ENCODE measurements at regions not wholly inside any gene's neighbourhood (a gene's known extent, or its start where the extent isn't known, plus 50 kb on each side); places are given as distances from the start of the nearest gene placed in this dataset.

GRCh38 chr1:201589186-201589585, 50.3 kb downstream of the NAV1 start:
- no peak for DNase-seq

DNA sequence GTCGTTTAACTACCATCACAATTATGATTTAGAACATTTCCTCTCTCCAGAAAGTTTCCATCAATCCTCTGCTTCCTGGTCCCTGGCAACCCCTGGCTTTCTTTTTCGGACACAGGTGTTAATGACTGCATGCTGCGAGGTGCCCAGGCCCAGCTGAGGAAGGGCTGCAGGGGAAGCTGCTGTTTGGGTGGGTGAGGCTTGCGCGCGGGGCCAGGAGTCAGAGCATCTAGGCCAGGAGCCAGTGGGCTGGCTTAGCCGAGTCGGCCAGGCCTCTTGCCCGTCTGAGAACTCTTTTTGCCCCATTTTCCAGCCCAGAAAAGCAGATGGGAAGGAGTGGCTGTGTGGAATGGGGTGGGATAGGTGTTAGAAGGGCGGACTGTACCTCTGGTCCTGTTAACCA, 51.5 kb downstream of the NAV1 start:
- DNase-seq = no peak

GRCh38 chr1:201591348-201591747, 52.4 kb downstream of the NAV1 start:
- no peak for DNase-seq

- DNase-seq = no peak
Observed at GRCh38 chr1:201591981-201592380, 53.1 kb downstream of the NAV1 start.

DNA sequence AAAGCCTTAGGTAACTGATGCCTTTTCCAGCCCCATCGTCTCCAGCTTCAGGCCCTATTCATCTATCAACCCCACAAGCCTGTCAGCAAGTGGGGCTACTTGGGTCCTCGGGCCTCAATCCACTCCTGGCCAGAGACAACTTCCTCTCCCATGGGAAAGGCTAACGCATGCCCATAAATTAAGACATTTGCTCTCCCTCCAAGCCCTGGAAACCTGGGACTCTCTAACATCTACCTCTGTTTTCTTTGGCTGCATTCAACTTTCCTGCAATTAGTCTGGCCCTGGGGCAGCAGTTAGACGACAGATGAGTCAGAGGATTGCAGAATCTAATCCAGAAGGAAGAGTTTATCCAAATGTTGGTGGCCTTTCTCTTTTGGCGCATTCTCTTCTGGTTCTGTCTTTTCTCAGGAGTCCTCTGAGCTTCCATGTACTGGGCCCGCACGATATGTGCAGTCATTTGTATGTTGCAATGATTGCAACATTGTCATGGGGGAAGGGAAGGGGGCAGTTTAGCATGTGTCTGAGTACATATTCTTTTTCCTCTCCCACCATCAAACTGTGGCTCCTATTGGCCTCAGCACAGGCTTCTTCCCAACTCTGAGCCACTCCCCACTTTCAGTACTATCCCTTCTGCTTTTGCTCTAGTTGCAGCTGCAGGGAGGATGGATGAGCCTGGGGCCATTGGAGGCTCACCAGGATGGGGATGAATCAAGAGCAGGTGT, 54.4 kb downstream of the NAV1 start:
- DNase-seq = peak; percentile 85

DNA sequence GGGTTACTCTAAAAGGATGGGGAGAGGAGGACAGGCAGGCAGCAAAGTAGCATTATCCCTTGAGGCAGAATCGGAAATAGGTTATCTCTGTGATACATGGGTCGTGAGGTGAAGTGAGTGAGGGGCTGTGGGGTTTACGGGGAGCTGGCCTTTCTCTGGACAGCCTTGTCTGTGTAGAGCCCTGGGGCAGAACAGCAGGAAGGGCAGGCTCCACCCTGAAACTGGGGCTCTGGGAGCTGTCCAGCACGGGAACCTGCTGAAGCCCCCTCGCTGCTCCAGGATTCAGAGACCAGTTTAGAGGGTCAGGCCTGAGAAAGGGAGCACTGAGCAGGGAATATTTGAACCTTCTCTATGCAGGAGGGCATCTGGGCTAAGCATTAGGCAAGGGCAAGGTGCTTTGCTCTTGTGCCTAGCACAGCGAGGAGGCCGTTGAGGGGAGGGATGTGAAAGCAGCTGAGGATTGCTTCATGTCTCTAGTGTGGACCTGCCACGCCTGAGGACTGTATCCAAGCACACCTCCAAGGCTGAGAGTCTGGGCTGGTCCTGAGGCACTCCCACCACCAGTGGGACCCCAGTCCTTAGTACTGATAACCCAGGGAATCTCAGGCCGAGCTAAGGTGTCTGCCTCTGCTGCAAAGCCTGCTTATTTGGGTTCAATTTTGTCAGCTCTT, 55.8 kb downstream of the NAV1 start:
- DNase-seq = peak; percentile 28

DNA sequence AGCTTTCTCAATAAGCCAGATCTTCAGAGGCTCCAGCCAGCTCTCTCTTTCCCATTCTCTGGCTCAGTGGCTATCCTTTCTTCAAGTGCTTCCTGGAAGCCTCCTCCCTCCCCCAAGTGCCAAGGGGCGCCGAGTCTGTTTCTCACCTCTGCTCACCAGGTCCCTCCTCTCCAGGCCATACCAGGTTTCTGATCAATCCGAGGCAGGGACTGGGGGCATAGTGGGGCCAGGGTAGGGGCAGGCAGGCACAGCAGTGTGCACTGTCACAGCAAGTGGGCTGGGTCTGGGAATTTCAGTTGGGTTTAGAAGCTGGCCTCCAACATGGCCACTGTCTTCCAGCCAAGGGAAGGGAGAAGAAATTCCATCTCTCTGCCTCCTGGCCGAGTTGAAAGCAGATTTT, 56.5 kb downstream of the NAV1 start:
- no peak for DNase-seq

- DNase-seq = no peak
Observed at GRCh38 chr1:201596101-201596868, 57.4 kb downstream of the NAV1 start.

DNA sequence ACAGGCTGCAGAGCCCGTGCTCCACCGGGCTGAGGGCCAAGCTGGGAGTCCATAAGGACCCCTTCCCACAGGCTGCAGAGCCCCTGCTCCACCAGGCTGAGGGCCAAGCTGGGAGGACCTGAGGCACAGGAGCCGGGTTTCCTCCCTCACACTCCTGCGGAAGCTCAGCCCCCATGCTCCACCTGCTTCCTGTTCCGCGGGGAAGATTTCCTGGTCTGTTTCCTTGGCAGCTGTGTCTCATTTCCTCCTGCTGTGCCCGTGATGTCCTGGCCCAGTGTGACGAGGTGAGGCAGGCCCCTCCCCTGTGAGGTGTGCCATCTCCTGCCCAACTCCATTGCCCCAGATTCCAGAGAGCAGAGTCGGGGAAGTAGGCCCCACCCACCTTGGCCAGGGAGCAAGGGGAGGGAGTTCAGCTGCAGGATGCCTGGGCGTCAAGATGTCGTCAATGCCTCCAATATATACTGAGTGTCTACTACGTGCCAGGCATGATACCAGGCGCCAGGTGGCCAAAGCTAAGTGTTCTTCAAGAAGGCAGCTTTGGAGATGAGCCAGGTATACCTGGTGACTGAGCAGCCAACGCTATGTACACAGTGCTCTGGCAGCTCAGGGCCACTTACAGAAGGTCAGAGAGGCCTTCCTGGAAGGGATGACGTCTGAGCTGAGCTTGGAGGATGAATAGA, 58.8 kb downstream of the NAV1 start:
- DNase-seq = no peak

- DNase-seq = no peak
Observed at GRCh38 chr1:201598396-201598795, 59.5 kb downstream of the NAV1 start.

DNA sequence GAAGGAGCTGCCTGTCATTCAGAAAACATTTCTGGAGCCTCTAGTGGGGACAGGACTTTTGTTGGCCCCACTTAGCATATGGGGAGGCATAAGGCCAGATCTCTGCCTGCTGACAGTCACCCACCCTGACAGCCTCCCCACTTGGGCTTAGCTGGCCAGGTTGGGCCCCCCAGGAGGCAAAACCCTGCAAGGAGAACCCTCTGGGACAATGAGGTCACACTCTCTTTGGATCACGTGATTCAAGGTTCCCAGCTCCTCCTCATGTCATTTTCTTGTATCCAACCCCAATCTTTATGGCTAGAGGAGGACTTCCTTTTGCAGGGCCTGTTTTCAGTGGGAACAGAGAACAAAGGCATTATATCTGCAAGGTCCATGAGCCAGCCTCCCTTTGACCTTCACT, 60.0 kb downstream of the NAV1 start:
- no peak for DNase-seq

- DNase-seq = no peak
Observed at GRCh38 chr1:201599548-201599947, 60.6 kb downstream of the NAV1 start.

- peak; percentile 82 for DNase-seq
Observed at GRCh38 chr1:201602413-201603265, 63.7 kb downstream of the NAV1 start.

- DNase-seq = no peak
Observed at GRCh38 chr1:201603613-201604232, 64.8 kb downstream of the NAV1 start.

GRCh38 chr1:201605385-201606010, 66.6 kb downstream of the NAV1 start:
- DNase-seq = no peak

DNA sequence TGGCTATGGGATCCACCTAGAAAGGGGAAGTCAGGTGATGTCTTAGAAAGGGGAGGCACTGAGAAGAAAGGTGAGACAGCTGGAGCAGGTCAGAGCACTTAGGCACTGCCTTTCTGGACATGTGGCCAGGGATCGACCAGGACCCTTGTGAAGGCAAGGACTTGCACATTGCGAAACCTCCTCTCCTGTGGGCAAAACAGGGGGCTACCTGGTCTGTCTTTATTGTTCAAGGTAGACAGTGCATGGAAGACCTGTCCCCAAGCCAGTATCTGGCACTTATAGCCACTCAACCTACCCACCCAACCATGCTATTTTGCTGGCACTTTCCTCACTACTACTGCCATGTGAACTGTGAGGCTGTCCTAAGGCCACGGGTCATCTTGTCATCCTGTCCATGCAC, 67.2 kb downstream of the NAV1 start:
- DNase-seq = no peak

GRCh38 chr1:201606623-201607022, 67.7 kb downstream of the NAV1 start:
- DNase-seq = no peak

GRCh38 chr1:201608635-201609395, 69.9 kb downstream of the NAV1 start:
- no peak for DNase-seq

GRCh38 chr1:201609661-201610318, 70.9 kb downstream of the NAV1 start:
- no peak for DNase-seq

- no peak for DNase-seq
Observed at GRCh38 chr1:201610858-201611257, 71.9 kb downstream of the NAV1 start.
